HepG2 (cell line): ENCODE measurements at regions not wholly inside any gene's neighbourhood (a gene's known extent, or its start where the extent isn't known, plus 50 kb on each side); places are given as distances from the start of the nearest gene placed in this dataset.

Source experiments
- ATAC-seq: fragments of 200-7000 bp; cut with Tn5 transposase; 3 replicates; pipeline ENCODE4 v1.9.1; 2020; ENCODE audit warnings: mild to moderate bottlenecking, moderate library complexity
- BruUV-seq: library from RNA; stranded (reverse); fragments of 400-500 nt; replicated peaks from 2 replicates; lab custom pipeline; 2021; lab: Mats Ljungman, UMichigan
- CTCF ChIA-PET: fragments of 300-600 bp; formaldehyde crosslinking; extraction: SDS; loops from one replicate; lab custom pipeline; 2021; ENCODE audit warnings: low total read pairs, inconsistent platforms, low intra/inter-chr PET ratio; lab: Yijun Ruan, JAX
- POLR2A ChIA-PET: fragments of 350-600 bp; sonication (Branson Sonifier 250); formaldehyde crosslinking; loops from one replicate; lab custom pipeline; 2020; ENCODE audit warnings: antibody characterized with exemption, inconsistent platforms; lab: Yijun Ruan, JAX
- DNase-seq: peaks from one replicate; pipeline ENCODE4 v3.0.0-alpha.2; 2015; ENCODE audit warnings: low spot score
- FAIRE-seq: peaks from 3 replicates; lab custom pipeline; 2011; peaks lifted over from hg19 to GRCh38; lab: Jason Lieb, UNC
- H2AFZ ChIP-seq: one replicate; pipeline ENCODE4 v1.6.1; 2011; ENCODE audit warnings: low read length, inconsistent platforms
- H3K27ac ChIP-seq: fragments of 300-600 bp; 3 replicates; pipeline ENCODE4 v1.8.0; 2011; ENCODE audit warnings: mixed run types, mild to moderate bottlenecking, mixed read lengths, low read length, inconsistent platforms; ENCODE audit not compliant: insufficient read depth; ENCODE audit errors: extremely low read length
- H3K27me3 ChIP-seq, 2 experiments: fragments of 200-600 bp in 1 of 2; 2 replicates in 1 of 2; 3 replicates in 1 of 2; pipeline versions ENCODE4 v1.6.0 to v1.8.0; 2011; ENCODE audit warnings: low read length in 2 of 2, mild to moderate bottlenecking in 2 of 2, moderate library complexity in 2 of 2, inconsistent platforms in 1 of 2; ENCODE audit not compliant: insufficient read depth in 2 of 2, control insufficient read depth in 1 of 2
- H3K36me3 ChIP-seq, 2 experiments: fragments of 200-600 bp in 1 of 2; replicated peaks in 1 of 2; 2 replicates in 1 of 2; 3 replicates in 1 of 2; pipeline versions ENCODE4 v1.5.1 to v1.8.0; 2011; ENCODE audit warnings: low read length in 2 of 2, inconsistent platforms in 1 of 2; ENCODE audit not compliant: insufficient read depth in 2 of 2, control insufficient read depth in 1 of 2
- H3K4me1 ChIP-seq: 2 replicates; pipeline ENCODE4 v1.5.1; 2012; ENCODE audit warnings: low read length, inconsistent platforms; ENCODE audit not compliant: insufficient read depth
- H3K4me2 ChIP-seq: 2 replicates; pipeline ENCODE4 v1.6.0; 2011; ENCODE audit warnings: low read depth, low read length, inconsistent platforms
- H3K4me3 ChIP-seq, 3 experiments: fragments of 200-600 bp in 1 of 3; sonication (generic), shearing (Covaris generic) in 1 of 3; replicated peaks in 1 of 3; 2 replicates each; pipeline ENCODE4 v1.5.1; 2011 to 2016; ENCODE audit warnings: low read length in 3 of 3, inconsistent platforms in 2 of 3, low read depth in 2 of 3, mild to moderate bottlenecking in 2 of 3, control low read depth in 1 of 3, mixed read lengths in 1 of 3; ENCODE audit not compliant: insufficient read depth in 1 of 3
- H3K79me2 ChIP-seq: one replicate; pipeline ENCODE4 v1.6.1; 2011; ENCODE audit warnings: low read length, inconsistent platforms; ENCODE audit not compliant: insufficient read depth
- H3K9ac ChIP-seq: 2 replicates; pipeline ENCODE4 v1.6.0; 2011; ENCODE audit warnings: mild to moderate bottlenecking, low read depth, low read length, inconsistent platforms; ENCODE audit not compliant: insufficient read depth
- H3K9me3 ChIP-seq: 2 replicates; pipeline ENCODE4 v1.5.1; 2012; ENCODE audit warnings: mild to moderate bottlenecking, low read length
- H4K20me1 ChIP-seq: 2 replicates; pipeline ENCODE4 v1.6.0; 2011; ENCODE audit warnings: inconsistent platforms, mild to moderate bottlenecking, low read length, moderate library complexity; ENCODE audit not compliant: insufficient read depth
- GTF3A ChIP-seq: sonication (generic); formaldehyde crosslinking; conservative IDR thresholded peaks from 2 replicates; pipeline ENCODE4 v1.4.0; 2020; ENCODE audit warnings: mild to moderate bottlenecking, missing genetic modification reagents
- HCFC1 ChIP-seq: fragments of 150-350 bp; IDR thresholded peaks from 2 replicates; pipeline ENCODE4 v1.6.1; 2014; ENCODE audit warnings: low read depth, low read length
- NR1H2 ChIP-seq: sonication (generic); formaldehyde crosslinking; IDR thresholded peaks from 2 replicates; pipeline ENCODE4 v1.8.1; 2022; ENCODE audit warnings: low read depth, missing genetic modification reagents, borderline replicate concordance
- ZNF260 ChIP-seq: sonication (generic); formaldehyde crosslinking; IDR thresholded peaks from 2 replicates; pipeline ENCODE4 v1.4.0; 2020; ENCODE audit warnings: missing genetic modification reagents, low read depth, mild to moderate bottlenecking, borderline replicate concordance
- ZNF329 ChIP-seq: sonication (generic); formaldehyde crosslinking; IDR thresholded peaks from 2 replicates; pipeline ENCODE4 v1.9.0; 2021; ENCODE audit warnings: low read depth, mild to moderate bottlenecking, missing genetic modification reagents
- WGBS: methylation state at CpG from one replicate; pipeline ENCODE4 v1.1.6; 2017; ENCODE audit warnings: low lambda C conversion rate; 5-methylcytosine and 5-hydroxymethylcytosine counted together
- in situ Hi-C: cut with HindIII; loops from 2 replicates; pipeline ENCODE4 v1.10.0; 2017; ENCODE audit warnings: low pct_unique_long_range_greater_than_20kb; ENCODE audit not compliant: extremely low pct_ligation_motif_present
- intact Hi-C: fragments of 100-400 bp; cut with micrococcal nuclease; formaldehyde crosslinking; loops from one replicate; pipeline ENCODE4 v1.10.0; 2022; ENCODE audit not compliant: unreplicated experiment
- TF ChIP-seq, protein P1 (sequence below): sonication (generic); formaldehyde crosslinking; IDR thresholded peaks from 2 replicates; pipeline ENCODE4 v1.5.1; 2020; ENCODE audit warnings: missing genetic modification reagents, mild to moderate bottlenecking, borderline replicate concordance
- TF ChIP-seq, protein P2 (sequence below): sonication (generic); formaldehyde crosslinking; IDR thresholded peaks from 2 replicates; pipeline ENCODE4 v1.5.1; 2020; ENCODE audit warnings: missing genetic modification reagents, mild to moderate bottlenecking, borderline replicate concordance

DNA sequence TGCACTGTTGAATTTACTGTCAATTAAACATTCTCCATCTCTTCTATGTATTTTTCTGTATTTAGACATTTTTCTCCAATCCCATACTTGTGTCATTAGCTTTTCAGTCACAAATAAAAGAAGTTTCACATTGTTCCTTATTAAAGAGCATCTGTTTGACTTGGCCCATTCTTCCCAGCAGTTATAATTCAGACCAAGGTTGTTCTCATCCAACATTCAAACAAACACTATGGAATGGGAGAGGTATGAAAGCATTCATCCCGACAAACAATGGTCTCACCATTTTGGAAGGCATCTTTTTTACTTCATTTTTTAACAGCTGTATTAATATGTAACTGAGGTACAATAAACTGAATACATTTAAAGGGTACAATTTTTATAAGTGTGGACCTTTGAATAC is 208.8 kb upstream of the MAF start:
- Histone ChIP-seq H3K27me3 (no peaks in the 10 kb centered on the region), H3K4me1 (no peaks in the 10 kb centered on the region), H3K79me2 (no peaks in the 10 kb centered on the region), H3K27ac (no peak overlapping the region), H3K4me3 (no peak overlapping the region), H3K9ac (no peak overlapping the region), H4K20me1 (no peaks in the 10 kb centered on the region), H3K36me3 (no peaks in the 10 kb centered on the region), H2AFZ (no peak overlapping the region), H3K4me2 (no peak overlapping the region), H3K9me3 (peaks cover 9% of the 10 kb centered on the region; the same call in 1 of the 2 replicates)
- TF ChIP-seq, protein P1, sequence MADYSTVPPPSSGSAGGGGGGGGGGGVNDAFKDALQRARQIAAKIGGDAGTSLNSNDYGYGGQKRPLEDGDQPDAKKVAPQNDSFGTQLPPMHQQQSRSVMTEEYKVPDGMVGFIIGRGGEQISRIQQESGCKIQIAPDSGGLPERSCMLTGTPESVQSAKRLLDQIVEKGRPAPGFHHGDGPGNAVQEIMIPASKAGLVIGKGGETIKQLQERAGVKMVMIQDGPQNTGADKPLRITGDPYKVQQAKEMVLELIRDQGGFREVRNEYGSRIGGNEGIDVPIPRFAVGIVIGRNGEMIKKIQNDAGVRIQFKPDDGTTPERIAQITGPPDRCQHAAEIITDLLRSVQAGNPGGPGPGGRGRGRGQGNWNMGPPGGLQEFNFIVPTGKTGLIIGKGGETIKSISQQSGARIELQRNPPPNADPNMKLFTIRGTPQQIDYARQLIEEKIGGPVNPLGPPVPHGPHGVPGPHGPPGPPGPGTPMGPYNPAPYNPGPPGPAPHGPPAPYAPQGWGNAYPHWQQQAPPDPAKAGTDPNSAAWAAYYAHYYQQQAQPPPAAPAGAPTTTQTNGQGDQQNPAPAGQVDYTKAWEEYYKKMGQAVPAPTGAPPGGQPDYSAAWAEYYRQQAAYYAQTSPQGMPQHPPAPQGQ (CRISPR knock-in tag) = no peak
- TF ChIP-seq HCFC1 (no peak), NR1H2 (CRISPR knock-in tag) (no peak), ZNF260 (CRISPR knock-in tag) (no peak), ZNF329 (CRISPR knock-in tag) (no peak), GTF3A (CRISPR knock-in tag) (no peak)
- TF ChIP-seq, protein P2, sequence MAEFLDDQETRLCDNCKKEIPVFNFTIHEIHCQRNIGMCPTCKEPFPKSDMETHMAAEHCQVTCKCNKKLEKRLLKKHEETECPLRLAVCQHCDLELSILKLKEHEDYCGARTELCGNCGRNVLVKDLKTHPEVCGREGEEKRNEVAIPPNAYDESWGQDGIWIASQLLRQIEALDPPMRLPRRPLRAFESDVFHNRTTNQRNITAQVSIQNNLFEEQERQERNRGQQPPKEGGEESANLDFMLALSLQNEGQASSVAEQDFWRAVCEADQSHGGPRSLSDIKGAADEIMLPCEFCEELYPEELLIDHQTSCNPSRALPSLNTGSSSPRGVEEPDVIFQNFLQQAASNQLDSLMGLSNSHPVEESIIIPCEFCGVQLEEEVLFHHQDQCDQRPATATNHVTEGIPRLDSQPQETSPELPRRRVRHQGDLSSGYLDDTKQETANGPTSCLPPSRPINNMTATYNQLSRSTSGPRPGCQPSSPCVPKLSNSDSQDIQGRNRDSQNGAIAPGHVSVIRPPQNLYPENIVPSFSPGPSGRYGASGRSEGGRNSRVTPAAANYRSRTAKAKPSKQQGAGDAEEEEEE = no peak
- in situ Hi-C loops = no loop called here
- DNase-seq (no peak), ATAC-seq (no peak), FAIRE-seq (no peak)
- POLR2A ChIA-PET = no interaction called here
- intact Hi-C loops = no loop called here
- BruUV-seq = no TSS peak
- CTCF ChIA-PET = no interaction called here
- WGBS = 0% methylated on average over 1 of the region's 1 CpG
